ENCODE measurements at regions not wholly inside any gene's neighbourhood (a gene's known extent, or its start where the extent isn't known, plus 50 kb on each side); places are given as distances from the start of the nearest gene placed in this dataset.
"Not testable (repeated sequence)": the region's sequence is repeated elsewhere in the genome, so short reads cannot be mapped to it uniquely, and the experiment has no call there.

- H3K4me3 Mint-ChIP-seq (ENCODE audit: unreplicated experiment): no peak overlapping the region
- H3K4me1 Mint-ChIP-seq (ENCODE audit: low read depth, unreplicated experiment): no peaks in the 10 kb centered on the region
- DNase-seq: no peak
- H3K9me3 Mint-ChIP-seq (ENCODE audit: unreplicated experiment): no peaks in the 10 kb centered on the region
- TF ChIP-seq, protein P1, sequence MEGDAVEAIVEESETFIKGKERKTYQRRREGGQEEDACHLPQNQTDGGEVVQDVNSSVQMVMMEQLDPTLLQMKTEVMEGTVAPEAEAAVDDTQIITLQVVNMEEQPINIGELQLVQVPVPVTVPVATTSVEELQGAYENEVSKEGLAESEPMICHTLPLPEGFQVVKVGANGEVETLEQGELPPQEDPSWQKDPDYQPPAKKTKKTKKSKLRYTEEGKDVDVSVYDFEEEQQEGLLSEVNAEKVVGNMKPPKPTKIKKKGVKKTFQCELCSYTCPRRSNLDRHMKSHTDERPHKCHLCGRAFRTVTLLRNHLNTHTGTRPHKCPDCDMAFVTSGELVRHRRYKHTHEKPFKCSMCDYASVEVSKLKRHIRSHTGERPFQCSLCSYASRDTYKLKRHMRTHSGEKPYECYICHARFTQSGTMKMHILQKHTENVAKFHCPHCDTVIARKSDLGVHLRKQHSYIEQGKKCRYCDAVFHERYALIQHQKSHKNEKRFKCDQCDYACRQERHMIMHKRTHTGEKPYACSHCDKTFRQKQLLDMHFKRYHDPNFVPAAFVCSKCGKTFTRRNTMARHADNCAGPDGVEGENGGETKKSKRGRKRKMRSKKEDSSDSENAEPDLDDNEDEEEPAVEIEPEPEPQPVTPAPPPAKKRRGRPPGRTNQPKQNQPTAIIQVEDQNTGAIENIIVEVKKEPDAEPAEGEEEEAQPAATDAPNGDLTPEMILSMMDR (IDR thresholded peaks at IDR 0.05; ENCODE audit: partially characterized antibody, unreplicated experiment): no peak
- no peaks in the 10 kb centered on the region for H3K36me3 Mint-ChIP-seq (ENCODE audit: unreplicated experiment)
- H3K27ac Mint-ChIP-seq (ENCODE audit: unreplicated experiment): no peak overlapping the region
- peaks cover 4% of the 10 kb centered on the region for H3K27me3 Mint-ChIP-seq (ENCODE audit: unreplicated experiment)
These were observed 60.3 kb upstream of the ZNF81 start for GRCh38 chrX:47776292-47777006.

DNA sequence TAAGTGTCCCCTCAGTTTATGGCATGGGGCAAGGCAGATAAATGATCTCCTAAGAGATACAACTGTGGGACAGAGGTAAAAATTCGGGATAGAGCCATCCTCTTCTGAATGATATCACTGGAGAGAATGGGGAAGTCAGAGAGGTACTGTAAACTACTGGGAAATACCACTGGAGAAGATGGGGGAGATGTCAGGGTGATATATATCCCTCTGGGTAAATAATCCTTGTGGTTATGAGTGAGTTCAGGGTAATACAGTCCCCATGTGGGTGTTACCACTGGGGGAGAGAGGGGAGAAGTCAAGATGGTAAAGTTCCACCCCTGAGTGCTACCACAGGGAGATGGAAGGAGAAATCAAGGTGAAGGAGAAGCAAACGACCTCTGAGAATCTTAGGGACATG lies 63.9 kb upstream of the ZNF81 start:
- no peak overlapping the region for H3K4me3 Mint-ChIP-seq (ENCODE audit: unreplicated experiment)

GRCh38 chrX:47771473-47771872 lies 65.2 kb upstream of the ZNF81 start:
- peaks cover 4% of the 10 kb centered on the region for H3K27me3 Mint-ChIP-seq (ENCODE audit: unreplicated experiment)
- H3K27ac Mint-ChIP-seq (ENCODE audit: unreplicated experiment): no peak overlapping the region
- TF ChIP-seq, protein P1 (IDR thresholded peaks at IDR 0.05; ENCODE audit: partially characterized antibody, unreplicated experiment): no peak
- H3K4me1 Mint-ChIP-seq (ENCODE audit: low read depth, unreplicated experiment): no peaks in the 10 kb centered on the region
- peaks cover 4% of the 10 kb centered on the region for H3K9me3 Mint-ChIP-seq (ENCODE audit: unreplicated experiment)
- no peak overlapping the region for H3K4me3 Mint-ChIP-seq (ENCODE audit: unreplicated experiment)
- no peak for DNase-seq
- peaks cover 5% of the 10 kb centered on the region for H3K36me3 Mint-ChIP-seq (ENCODE audit: unreplicated experiment)

More for the DNA sequence above, 63.9 kb upstream of the ZNF81 start:
- Mint-ChIP-seq H3K27me3 (ENCODE audit: unreplicated experiment) (peaks cover 4% of the 10 kb centered on the region), H3K4me1 (ENCODE audit: low read depth, unreplicated experiment) (no peaks in the 10 kb centered on the region), H3K9me3 (ENCODE audit: unreplicated experiment) (peaks cover 4% of the 10 kb centered on the region), H3K36me3 (ENCODE audit: unreplicated experiment) (peaks cover 5% of the 10 kb centered on the region), H3K27ac (ENCODE audit: unreplicated experiment) (no peak overlapping the region)
- no peak for DNase-seq
- TF ChIP-seq, protein P1 (IDR thresholded peaks at IDR 0.05; ENCODE audit: partially characterized antibody, unreplicated experiment): no peak

- H3K4me1 Mint-ChIP-seq (ENCODE audit: low read depth, unreplicated experiment); H3K27ac Mint-ChIP-seq (ENCODE audit: unreplicated experiment); H3K9me3 Mint-ChIP-seq (ENCODE audit: unreplicated experiment); H3K36me3 Mint-ChIP-seq (ENCODE audit: unreplicated experiment); H3K27me3 Mint-ChIP-seq (ENCODE audit: unreplicated experiment); DNase-seq; H3K4me3 Mint-ChIP-seq (ENCODE audit: unreplicated experiment): not testable (repeated sequence)
These were observed 73.9 kb upstream of the ZNF81 start for GRCh38 chrX:47762826-47763225.

DNA sequence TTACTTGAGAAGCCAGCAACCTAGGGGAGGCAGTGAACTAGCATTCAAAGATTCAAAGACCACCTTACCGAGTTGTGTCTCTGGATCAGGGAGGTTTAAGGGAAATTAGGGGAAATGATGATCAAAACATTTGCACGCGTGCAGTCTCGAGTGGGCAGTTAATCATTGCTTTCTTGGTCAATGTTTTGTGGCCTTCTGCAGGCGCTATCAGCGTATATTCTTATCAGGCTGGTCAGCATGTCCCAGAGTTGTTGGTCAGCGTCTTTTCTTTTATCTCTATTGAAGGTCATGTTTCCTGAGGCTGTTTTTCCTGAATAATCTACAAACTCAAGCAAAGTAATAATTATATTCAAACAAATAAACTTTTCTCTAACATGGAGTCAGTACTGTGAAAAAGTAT lies 84.0 kb upstream of the ZNF81 start:
- Mint-ChIP-seq H3K36me3 (ENCODE audit: unreplicated experiment) (no peaks in the 10 kb centered on the region), H3K9me3 (ENCODE audit: unreplicated experiment) (no peaks in the 10 kb centered on the region), H3K4me1 (ENCODE audit: low read depth, unreplicated experiment) (no peaks in the 10 kb centered on the region), H3K4me3 (ENCODE audit: unreplicated experiment) (no peak overlapping the region), H3K27me3 (ENCODE audit: unreplicated experiment) (peaks cover 3% of the 10 kb centered on the region), H3K27ac (ENCODE audit: unreplicated experiment) (no peak overlapping the region)
- no peak for DNase-seq
- TF ChIP-seq, protein P1 (IDR thresholded peaks at IDR 0.05; ENCODE audit: partially characterized antibody, unreplicated experiment): no peak
